Esophagus squamous epithelium (tissue), 5 donors: ENCODE measurements at regions not wholly inside any gene's neighbourhood (a gene's known extent, or its start where the extent isn't known, plus 50 kb on each side); places are given as distances from the start of the nearest gene placed in this dataset.

Experiments used
- DNase-seq: peaks from one replicate; lab custom pipeline; 2025; lab: John Stamatoyannopoulos, UW
- H3K27ac ChIP-seq, 4 donors: fragments of 200-600 bp; sonication (generic); one replicate each; pipeline ENCODE4 v1.5.1; 2016 to 2019; ENCODE audit warnings: mild to moderate bottlenecking in 1 of 4
- H3K27me3 ChIP-seq, 4 donors: fragments of 200-600 bp; sonication (generic); 1 replicate in 3 of 4; 2 replicates in 1 of 4; pipeline versions ENCODE4 v1.5.1 to v1.6.0; 2017 to 2021; ENCODE audit warnings: antibody characterized with exemption in 1 of 4
- H3K36me3 ChIP-seq, 3 donors: fragments of 200-600 bp; sonication (generic); one replicate each; pipeline ENCODE4 v1.5.1; 2016 to 2019
- H3K4me1 ChIP-seq, 3 donors: fragments of 200-600 bp; sonication (generic); one replicate each; pipeline ENCODE4 v1.5.1; 2017 to 2019
- H3K4me3 ChIP-seq, 4 donors: fragments of 200-600 bp; sonication (generic); 1 replicate in 3 of 4; 2 replicates in 1 of 4; pipeline ENCODE4 v1.5.1; 2016 to 2019; ENCODE audit warnings: mild to moderate bottlenecking in 2 of 4, moderate library complexity in 1 of 4
- H3K9me3 ChIP-seq, 3 donors: fragments of 200-600 bp; sonication (generic); one replicate each; pipeline ENCODE4 v1.5.1; 2016 to 2019
- CTCF ChIP-seq, 6 experiments: fragments of 450-650 bp in 4 of 6; fragments of 200-600 bp in 2 of 6; sonication (generic) in 2 of 6; IDR thresholded peaks; one replicate each; pipeline ENCODE4 v1.5.1; 2016 to 2019; ENCODE audit warnings: antibody characterized with exemption in 6 of 6, mild to moderate bottlenecking in 4 of 6, moderate library complexity in 4 of 6
- POLR2A ChIP-seq, 4 donors: fragments of 450-650 bp; IDR thresholded peaks; one replicate each; pipeline ENCODE4 v1.6.1; 2017; ENCODE audit warnings: antibody characterized with exemption in 4 of 4, mild to moderate bottlenecking in 4 of 4, moderate library complexity in 3 of 4
- WGBS, 2 donors: methylation state at CpG; one replicate each; pipeline ENCODE4 v1.1.5; 2018; 5-methylcytosine and 5-hydroxymethylcytosine counted together
- intact Hi-C: fragments of 100-400 bp; cut with DNase I; formaldehyde crosslinking; loops from one replicate; pipeline ENCODE4 v1.15.0; 2022
- donor health status: DM: yes; HTN: yes; CAD: no.

GRCh38 chr12:115137812-115138521, 454.0 kb upstream of the TBX3 start:
- no peaks in the 10 kb centered on the region for H3K9me3 ChIP-seq
- H3K4me1 ChIP-seq = no peaks in the 10 kb centered on the region
- no peak for DNase-seq
- H3K4me3 ChIP-seq = no peak overlapping the region
- intact Hi-C loops = no loop called here
- no peak overlapping the region for H3K27ac ChIP-seq
- TF ChIP-seq CTCF (IDR thresholded peaks at IDR 0.05) (no peak), POLR2A (IDR thresholded peaks at IDR 0.05) (no peak)
- 84 to 85% methylated on average over 12 of the region's 12 CpGs for WGBS, 2 donors
- H3K27me3 ChIP-seq = no peaks in the 10 kb centered on the region
- H3K36me3 ChIP-seq = no peaks in the 10 kb centered on the region

- Histone ChIP-seq H3K9me3 (no peaks in the 10 kb centered on the region), H3K36me3 (no peaks in the 10 kb centered on the region), H3K4me1 (no peaks in the 10 kb centered on the region), H3K27me3 (no peaks in the 10 kb centered on the region), H3K27ac (no peak overlapping the region), H3K4me3 (no peak overlapping the region)
- WGBS, 2 donors = 40 to 50% methylated on average over 5 to 6 of the region's 8 CpGs
- TF ChIP-seq POLR2A (IDR thresholded peaks at IDR 0.05) = no peak
- no peak for TF ChIP-seq CTCF (IDR thresholded peaks at IDR 0.05)
- intact Hi-C loops = no loop called here
- DNase-seq = no peak
Observed at GRCh38 chr12:115135800-115136211, 451.8 kb upstream of the TBX3 start.

- WGBS, 2 donors = 63 to 67% methylated on average over 1 of the region's 1 CpG
- no peaks in the 10 kb centered on the region for H3K27me3 ChIP-seq
- no peaks in the 10 kb centered on the region for H3K9me3 ChIP-seq
- no peak overlapping the region for H3K27ac ChIP-seq
- DNase-seq = no peak
- intact Hi-C loops = no loop called here
- TF ChIP-seq CTCF (IDR thresholded peaks at IDR 0.05) (no peak), POLR2A (IDR thresholded peaks at IDR 0.05) (no peak)
- H3K36me3 ChIP-seq = no peaks in the 10 kb centered on the region
- no peaks in the 10 kb centered on the region for H3K4me1 ChIP-seq
- no peak overlapping the region for H3K4me3 ChIP-seq
Observed at GRCh38 chr12:115134298-115134697, 450.3 kb upstream of the TBX3 start.

- TF ChIP-seq POLR2A (IDR thresholded peaks at IDR 0.05) (no peak), CTCF (IDR thresholded peaks at IDR 0.05) (no peak)
- Histone ChIP-seq H3K9me3 (no peaks in the 10 kb centered on the region), H3K27ac (no peak overlapping the region), H3K27me3 (no peaks in the 10 kb centered on the region), H3K36me3 (no peaks in the 10 kb centered on the region), H3K4me1 (no peaks in the 10 kb centered on the region), H3K4me3 (no peak overlapping the region)
- no peak for DNase-seq
- WGBS, 2 donors = 77 to 87% methylated on average over 3 of the region's 3 CpGs
- intact Hi-C loops = no loop called here
Observed at GRCh38 chr12:115132905-115133304, 448.9 kb upstream of the TBX3 start.

GRCh38 chr12:115132145-115132544, 448.2 kb upstream of the TBX3 start:
- 23 to 63% methylated on average over 3 of the region's 3 CpGs for WGBS, 2 donors
- Histone ChIP-seq H3K4me3 (no peak overlapping the region), H3K27me3 (no peaks in the 10 kb centered on the region), H3K36me3 (no peaks in the 10 kb centered on the region), H3K4me1 (no peaks in the 10 kb centered on the region), H3K27ac (no peak overlapping the region), H3K9me3 (no peaks in the 10 kb centered on the region)
- DNase-seq = no peak
- intact Hi-C loops = no loop called here
- TF ChIP-seq POLR2A (IDR thresholded peaks at IDR 0.05) = no peak
- no peak for TF ChIP-seq CTCF (IDR thresholded peaks at IDR 0.05)
